SK-N-SH (cell line): ENCODE measurements at regions not wholly inside any gene's neighbourhood (a gene's known extent, or its start where the extent isn't known, plus 50 kb on each side); places are given as distances from the start of the nearest gene placed in this dataset.

ENCODE experiments used
- CTCF ChIA-PET: fragments of 300-600, 350-600 bp; formaldehyde crosslinking; extraction: SDS; loops from one replicate; lab custom pipeline; 2021; lab: Yijun Ruan, JAX
- POLR2A ChIA-PET: fragments of 350-600 bp; sonication (Branson Sonifier 250); formaldehyde crosslinking; extraction: SDS; loops from one replicate; lab custom pipeline; 2020; ENCODE audit warnings: antibody characterized with exemption, inconsistent platforms; lab: Yijun Ruan, JAX
- DNase-seq: peaks from one replicate; pipeline ENCODE4 v3.0.0; 2012
- H2AFZ ChIP-seq: fragments of 200-600 bp; sonication (generic); 2 replicates; pipeline ENCODE4 v1.8.1; 2016; ENCODE audit warnings: antibody characterized with exemption, mild to moderate bottlenecking, low read depth
- H3F3A ChIP-seq: fragments of 200-600 bp; sonication (generic); replicated peaks from 2 replicates; pipeline ENCODE3; 2016; ENCODE audit warnings: antibody characterized with exemption, mild to moderate bottlenecking; ENCODE audit not compliant: insufficient read depth
- H3K27ac ChIP-seq, 2 experiments: fragments of 200-500 bp in 1 of 2; fragments of 200-600 bp in 1 of 2; sonication (Bioruptor generic) in 1 of 2; sonication (generic), shearing (Covaris generic) in 1 of 2; 2 replicates each; pipeline versions ENCODE4 v1.5.1 to v1.6.1; 2014 to 2016; ENCODE audit warnings: low read depth in 2 of 2, inconsistent platforms in 1 of 2, low read length in 1 of 2, mild to moderate bottlenecking in 1 of 2, mixed read lengths in 1 of 2
- H3K27me3 ChIP-seq: fragments of 200-600 bp; sonication (generic), shearing (Covaris generic); 2 replicates; pipeline ENCODE4 v1.6.1; 2016; ENCODE audit warnings: mixed run types; ENCODE audit not compliant: insufficient read depth
- H3K36me3 ChIP-seq, 2 experiments: fragments of 200-500 bp in 1 of 2; fragments of 200-600 bp in 1 of 2; sonication (Bioruptor generic) in 1 of 2; sonication (generic) in 1 of 2; replicated peaks in 1 of 2; 2 replicates each; pipeline versions ENCODE3 to v1.5.1; 2014 to 2016; ENCODE audit warnings: low read length in 1 of 2, mild to moderate bottlenecking in 1 of 2; ENCODE audit not compliant: insufficient read depth in 2 of 2, control insufficient read depth in 1 of 2
- H3K4me1 ChIP-seq, 2 experiments: fragments of 200-500 bp in 1 of 2; fragments of 200-600 bp in 1 of 2; sonication (Bioruptor generic) in 1 of 2; sonication (generic), shearing (Covaris generic) in 1 of 2; 2 replicates each; pipeline versions ENCODE4 v1.5.1 to v1.6.1; 2014 to 2016; ENCODE audit warnings: low read depth in 1 of 2, low read length in 1 of 2, mixed run types in 1 of 2; ENCODE audit not compliant: insufficient read depth in 2 of 2, control insufficient read depth in 1 of 2
- H3K4me2 ChIP-seq: fragments of 200-600 bp; sonication (generic), shearing (Covaris generic); 2 replicates; pipeline ENCODE4 v1.6.1; 2017; ENCODE audit warnings: mixed run types
- H3K4me3 ChIP-seq, 2 experiments: fragments of 200-500 bp in 1 of 2; fragments of 200-600 bp in 1 of 2; sonication (Bioruptor generic) in 1 of 2; sonication (generic), shearing (Covaris generic) in 1 of 2; 2 replicates each; pipeline versions ENCODE4 v1.5.1 to v1.8.1; 2014 to 2016; ENCODE audit warnings: low read depth in 2 of 2, inconsistent platforms in 1 of 2, low read length in 1 of 2, mild to moderate bottlenecking in 1 of 2, mixed read lengths in 1 of 2, moderate library complexity in 1 of 2
- H3K79me2 ChIP-seq: fragments of 200-600 bp; sonication (generic); 2 replicates; pipeline ENCODE4 v1.8.1; 2017; ENCODE audit warnings: mild to moderate bottlenecking; ENCODE audit not compliant: insufficient read depth
- H3K9ac ChIP-seq: fragments of 200-600 bp; sonication (generic); 2 replicates; pipeline ENCODE4 v1.6.1; 2017; ENCODE audit warnings: mixed run types
- H3K9me2 ChIP-seq: fragments of 200-600 bp; sonication (generic); 2 replicates; pipeline ENCODE4 v1.6.1; 2017; ENCODE audit warnings: mixed run types
- H3K9me3 ChIP-seq: fragments of 200-600 bp; sonication (generic); 2 replicates; pipeline ENCODE4 v1.6.1; 2017; ENCODE audit warnings: mixed run types, mild to moderate bottlenecking, moderate library complexity
- H4K20me1 ChIP-seq: fragments of 200-600 bp; sonication (generic); 2 replicates; pipeline ENCODE4 v1.6.1; 2017; ENCODE audit warnings: mild to moderate bottlenecking, mixed run types; ENCODE audit not compliant: insufficient read depth
- CHD2 ChIP-seq: fragments of 150-350 bp; IDR thresholded peaks from 2 replicates; pipeline ENCODE4 v1.6.1; 2018; ENCODE audit warnings: low read length; ENCODE audit not compliant: partially characterized antibody
- CTCF ChIP-seq: fragments of 200-600 bp; sonication (generic); IDR thresholded peaks from 2 replicates; pipeline ENCODE4 v1.6.1; 2017; ENCODE audit warnings: antibody characterized with exemption, mild to moderate bottlenecking, moderate library complexity
- ELF1 ChIP-seq: IDR thresholded peaks from 2 replicates; pipeline ENCODE4 v1.4.0; 2012
- EP300 ChIP-seq, 2 experiments: IDR thresholded peaks; 2 replicates each; pipeline versions ENCODE4 v1.4.0 to v1.6.1; 2012; ENCODE audit warnings: borderline replicate concordance in 1 of 2, low read depth in 1 of 2, low read length in 1 of 2
- EZH2phosphoT487 ChIP-seq: fragments of 200-600 bp; sonication (generic); IDR thresholded peaks from 2 replicates; pipeline ENCODE4 v1.6.1; 2017; ENCODE audit warnings: low read depth, mixed run types, mild to moderate bottlenecking, antibody characterized with exemption, moderate library complexity, borderline replicate concordance
- FOXJ3 ChIP-seq: sonication (generic); formaldehyde crosslinking; IDR thresholded peaks from 2 replicates; pipeline ENCODE4 v1.5.1; 2020; ENCODE audit warnings: mild to moderate bottlenecking, missing genetic modification reagents
- FOXM1 ChIP-seq: IDR thresholded peaks from 2 replicates; pipeline ENCODE4 v1.4.0; 2012; ENCODE audit warnings: low read depth, mild to moderate bottlenecking
- GATA2 ChIP-seq: sonication (generic); formaldehyde crosslinking; IDR thresholded peaks from 2 replicates; pipeline ENCODE4 v1.5.0; 2020; ENCODE audit warnings: mild to moderate bottlenecking, missing genetic modification reagents
- JUND ChIP-seq: IDR thresholded peaks from 2 replicates; pipeline ENCODE4 v1.4.0; 2012
- MAX ChIP-seq: IDR thresholded peaks from 2 replicates; pipeline ENCODE4 v1.4.0; 2012; ENCODE audit warnings: low read depth
- NFIC ChIP-seq: IDR thresholded peaks from 2 replicates; pipeline ENCODE4 v1.4.0; 2012; ENCODE audit warnings: borderline replicate concordance
- NRF1 ChIP-seq: IDR thresholded peaks from 2 replicates; pipeline ENCODE4 v1.6.1; 2012; ENCODE audit warnings: low read depth, mild to moderate bottlenecking, low read length
- PBX3 ChIP-seq: IDR thresholded peaks from 2 replicates; pipeline ENCODE4; 2012
- RAD21 ChIP-seq: IDR thresholded peaks from 2 replicates; pipeline ENCODE4 v1.6.1; 2012; ENCODE audit warnings: mild to moderate bottlenecking, low read length
- RCOR1 ChIP-seq: fragments of 150-350 bp; IDR thresholded peaks from 2 replicates; pipeline ENCODE4 v1.6.1; 2017; ENCODE audit warnings: antibody characterized with exemption, low read length
- REST ChIP-seq: IDR thresholded peaks from 2 replicates; pipeline ENCODE4 v1.6.1; 2012; ENCODE audit warnings: mild to moderate bottlenecking, low read depth, low read length, moderate library complexity
- RFX5 ChIP-seq: IDR thresholded peaks from 2 replicates; pipeline ENCODE4 v1.6.1; 2012; ENCODE audit warnings: mild to moderate bottlenecking, improper control_type of control experiment, low read length
- RXRA ChIP-seq: IDR thresholded peaks from 2 replicates; pipeline ENCODE4 v1.4.0; 2012; ENCODE audit warnings: low read depth, mild to moderate bottlenecking, borderline replicate concordance
- SIN3A ChIP-seq: IDR thresholded peaks from 2 replicates; pipeline ENCODE4 v1.6.1; 2012; ENCODE audit warnings: low read depth, mild to moderate bottlenecking, low read length, moderate library complexity, borderline replicate concordance
- SMC3 ChIP-seq: IDR thresholded peaks from 2 replicates; pipeline ENCODE4 v1.6.1; 2012; ENCODE audit warnings: low read depth, low read length, improper control_type of control experiment
- USF2 ChIP-seq: fragments of 150-350 bp; IDR thresholded peaks from 2 replicates; pipeline ENCODE4 v1.6.1; 2017; ENCODE audit warnings: antibody characterized with exemption, low read length, low read depth, borderline replicate concordance
- WGBS: methylation state at CpG from one replicate; pipeline ENCODE4 v1.1.6; 2017; ENCODE audit warnings: low lambda C conversion rate; 5-methylcytosine and 5-hydroxymethylcytosine counted together

GRCh38 chr13:62631619-62632018 is 1216.0 kb upstream of the PCDH20 start:
- H3K9me3 ChIP-seq = no peaks in the 10 kb centered on the region
- H3K27me3 ChIP-seq = no peaks in the 10 kb centered on the region
- CTCF ChIA-PET = interaction anchor here (0.7 kb wide), 1 partner anchor 1914 kb away, joined by 3 read pairs; no protein-coding TSS in a partner anchor
- no peak overlapping the region for H2AFZ ChIP-seq
- H3K9ac ChIP-seq = no peak overlapping the region
- POLR2A ChIA-PET = no interaction called here
- H3K27ac ChIP-seq = no peak overlapping the region
- no peaks in the 10 kb centered on the region for H3K9me2 ChIP-seq
- TF ChIP-seq CHD2 (no peak), FOXM1 (no peak), REST (no peak), RCOR1 (no peak), RAD21 (no peak), NRF1 (no peak), RXRA (no peak), RFX5 (no peak), ELF1 (no peak), SMC3 (no peak), FOXJ3 (CRISPR knock-in tag) (no peak), SIN3A (no peak), MAX (no peak), NFIC (no peak), JUND (no peak), GATA2 (CRISPR knock-in tag) (no peak)
- H3K4me1 ChIP-seq = no peaks in the 10 kb centered on the region
- no peaks in the 10 kb centered on the region for H4K20me1 ChIP-seq
- no peaks in the 10 kb centered on the region for H3F3A ChIP-seq
- no peaks in the 10 kb centered on the region for H3K36me3 ChIP-seq
- no peaks in the 10 kb centered on the region for H3K79me2 ChIP-seq
- no peak overlapping the region for H3K4me2 ChIP-seq
- H3K4me3 ChIP-seq = no peak overlapping the region
- DNase-seq = no peak
- 85% methylated on average over 2 of the region's 2 CpGs for WGBS

GRCh38 chr13:62631124-62631523 is 1215.5 kb upstream of the PCDH20 start:
- Histone ChIP-seq H3K9ac (no peak overlapping the region), H2AFZ (no peak overlapping the region)
- TF ChIP-seq RFX5 (no peak), CTCF (no peak), JUND (no peak), EZH2phosphoT487 (no peak), USF2 (no peak), PBX3 (no peak), CHD2 (no peak), MAX (no peak), EP300 (IDR thresholded peaks at IDR 0.05; ENCODE audit: borderline replicate concordance in 1 of 2, low read depth in 1 of 2, low read length in 1 of 2) (no peak), FOXM1 (no peak)
- TF ChIP-seq, all 33 proteins: peak for 0
- no peaks in the 10 kb centered on the region for H3K27me3 ChIP-seq
- H3K27ac ChIP-seq = no peak overlapping the region
- POLR2A ChIA-PET = no interaction called here
- H3K36me3 ChIP-seq = no peaks in the 10 kb centered on the region
- no peaks in the 10 kb centered on the region for H3F3A ChIP-seq
- H3K4me1 ChIP-seq = no peaks in the 10 kb centered on the region
- H3K79me2 ChIP-seq = no peaks in the 10 kb centered on the region
- no peaks in the 10 kb centered on the region for H3K9me3 ChIP-seq
- no peaks in the 10 kb centered on the region for H4K20me1 ChIP-seq
- CTCF ChIA-PET = no interaction called here
- no peak overlapping the region for H3K4me3 ChIP-seq
- H3K9me2 ChIP-seq = no peaks in the 10 kb centered on the region
- H3K4me2 ChIP-seq = no peak overlapping the region
- DNase-seq = no peak
